Neural crest cell (in vitro differentiated cells): ENCODE measurements at regions not wholly inside any gene's neighbourhood (a gene's known extent, or its start where the extent isn't known, plus 50 kb on each side); places are given as distances from the start of the nearest gene placed in this dataset.
"Not testable (repeated sequence)": the region's sequence is repeated elsewhere in the genome, so short reads cannot be mapped to it uniquely, and the experiment has no call there.

Experiments used
- DNase-seq: peaks from one replicate; pipeline ENCODE4 v3.0.0; 2021; ENCODE audit warnings: low read depth, mixed read lengths, low spot score
- H3K27ac Mint-ChIP-seq: one replicate; pipeline ENCODE4 v1.8.0; 2021; ENCODE audit warnings: mild to moderate bottlenecking, mixed read lengths; ENCODE audit not compliant: unreplicated experiment
- H3K27me3 Mint-ChIP-seq: 2 replicates; pipeline ENCODE4 v1.8.0; 2021; ENCODE audit warnings: low read depth, mild to moderate bottlenecking, mixed read lengths
- H3K36me3 Mint-ChIP-seq: 2 replicates; pipeline ENCODE4 v1.8.0; 2021; ENCODE audit warnings: low read depth, mild to moderate bottlenecking, mixed read lengths
- H3K4me1 Mint-ChIP-seq: 2 replicates; pipeline ENCODE4 v1.8.0; 2021; ENCODE audit warnings: mixed read lengths
- H3K4me3 Mint-ChIP-seq: one replicate; pipeline ENCODE4 v1.8.0; 2021; ENCODE audit warnings: mild to moderate bottlenecking, mixed read lengths
- H3K9me3 Mint-ChIP-seq: 2 replicates; pipeline ENCODE4 v1.8.0; 2021; ENCODE audit warnings: mixed read lengths
- CTCF ChIP-seq: fragments of 200-600 bp; sonication (generic); conservative IDR thresholded peaks from 2 replicates; pipeline ENCODE4 v1.5.0; 2021; ENCODE audit warnings: antibody characterized with exemption, mild to moderate bottlenecking

GRCh38 chr13:20311596-20311995, 79.5 kb upstream of the GJB6 start:
- peaks cover 7% of the 10 kb centered on the region for H3K9me3 Mint-ChIP-seq
- no peaks in the 10 kb centered on the region for H3K27me3 Mint-ChIP-seq
- no peaks in the 10 kb centered on the region for H3K4me1 Mint-ChIP-seq
- DNase-seq = no peak
- H3K27ac Mint-ChIP-seq = no peak overlapping the region
- TF ChIP-seq CTCF = no peak
- no peak overlapping the region for H3K4me3 Mint-ChIP-seq
- peaks cover 5% of the 10 kb centered on the region for H3K36me3 Mint-ChIP-seq

GRCh38 chr13:20311022-20311421, 78.9 kb upstream of the GJB6 start:
- H3K27me3 Mint-ChIP-seq = no peaks in the 10 kb centered on the region
- peaks cover 7% of the 10 kb centered on the region for H3K9me3 Mint-ChIP-seq
- no peak overlapping the region for H3K27ac Mint-ChIP-seq
- peaks cover 5% of the 10 kb centered on the region for H3K36me3 Mint-ChIP-seq
- no peak for TF ChIP-seq CTCF
- no peak overlapping the region for H3K4me3 Mint-ChIP-seq
- DNase-seq = no peak
- no peaks in the 10 kb centered on the region for H3K4me1 Mint-ChIP-seq

- no peaks in the 10 kb centered on the region for H3K27me3 Mint-ChIP-seq
- peaks cover 5% of the 10 kb centered on the region for H3K36me3 Mint-ChIP-seq
- H3K27ac Mint-ChIP-seq = no peak overlapping the region
- TF ChIP-seq CTCF = no peak
- H3K9me3 Mint-ChIP-seq = peaks cover 5% of the 10 kb centered on the region
- no peaks in the 10 kb centered on the region for H3K4me1 Mint-ChIP-seq
- no peak for DNase-seq
- no peak overlapping the region for H3K4me3 Mint-ChIP-seq
Observed at GRCh38 chr13:20306039-20306438, 73.9 kb upstream of the GJB6 start.

GRCh38 chr13:20305587-20305986, 73.5 kb upstream of the GJB6 start:
- Mint-ChIP-seq H3K27ac (no peak overlapping the region), H3K4me1 (no peaks in the 10 kb centered on the region), H3K4me3 (no peak overlapping the region), H3K36me3 (peaks cover 5% of the 10 kb centered on the region), H3K27me3 (no peaks in the 10 kb centered on the region), H3K9me3 (peaks cover 5% of the 10 kb centered on the region)
- no peak for DNase-seq
- TF ChIP-seq CTCF = no peak

- H3K9me3 Mint-ChIP-seq, H3K27me3 Mint-ChIP-seq, DNase-seq, H3K4me1 Mint-ChIP-seq, H3K27ac Mint-ChIP-seq, H3K36me3 Mint-ChIP-seq, H3K4me3 Mint-ChIP-seq: not testable (repeated sequence)
Observed at GRCh38 chr13:20304061-20304460, 71.9 kb upstream of the GJB6 start.

- H3K27me3 Mint-ChIP-seq = no peaks in the 10 kb centered on the region
- no peak for DNase-seq
- no peak overlapping the region for H3K27ac Mint-ChIP-seq
- H3K4me3 Mint-ChIP-seq = no peak overlapping the region
- TF ChIP-seq CTCF = no peak
- no peaks in the 10 kb centered on the region for H3K4me1 Mint-ChIP-seq
- H3K36me3 Mint-ChIP-seq = peaks cover 5% of the 10 kb centered on the region
- H3K9me3 Mint-ChIP-seq = peaks cover 5% of the 10 kb centered on the region
Observed at GRCh38 chr13:20303636-20304035, 71.5 kb upstream of the GJB6 start.
